ENCODE measurements at regions not wholly inside any gene's neighbourhood (a gene's known extent, or its start where the extent isn't known, plus 50 kb on each side); places are given as distances from the start of the nearest gene placed in this dataset.

DNA sequence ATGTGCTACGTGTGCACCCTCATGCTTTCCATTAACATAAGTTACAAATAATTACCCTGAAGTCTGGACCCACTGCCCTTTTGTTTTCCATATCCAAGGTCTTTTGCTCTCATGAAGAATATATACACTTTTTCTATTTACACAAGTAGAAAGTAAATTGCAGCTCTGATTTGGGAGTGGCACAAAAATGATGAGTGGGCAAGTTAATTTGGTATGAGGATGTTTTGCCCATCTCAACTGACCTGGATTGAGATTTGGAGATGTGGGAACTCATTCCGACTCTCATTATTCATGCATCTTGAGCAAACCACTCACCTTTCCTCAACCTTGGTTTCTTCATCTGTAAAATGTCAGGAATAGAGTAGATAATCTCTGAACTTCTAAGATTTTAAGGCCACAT lies 53.6 kb upstream of the TMEM17 start:
- Mint-ChIP-seq H3K4me1 (ENCODE audit: low read depth, unreplicated experiment) (peaks cover 8% of the 10 kb centered on the region), H3K27me3 (ENCODE audit: insufficient read depth, unreplicated experiment) (no peaks in the 10 kb centered on the region), H3K4me3 (ENCODE audit: unreplicated experiment) (no peak overlapping the region), H3K27ac (ENCODE audit: unreplicated experiment) (no peak overlapping the region), H3K36me3 (ENCODE audit: insufficient read depth, unreplicated experiment) (peaks cover 20% of the 10 kb centered on the region), H3K9me3 (ENCODE audit: unreplicated experiment) (peaks cover 16% of the 10 kb centered on the region)
- intact Hi-C loops (cut with micrococcal nuclease; ENCODE audit: unreplicated experiment), result no loop called here
- Histone ChIP-seq H3K4me3 (ENCODE audit: low read depth, low read length) (no peak overlapping the region), H3K27me3 (replicated peaks; ENCODE audit: control insufficient read depth, insufficient read depth, low read length) (no peaks in the 10 kb centered on the region), H3K4me1 (peaks cover 3% of the 10 kb centered on the region), H3K36me3 (ENCODE audit: control insufficient read depth, insufficient read depth, low read length) (no peaks in the 10 kb centered on the region), H3K9me3 (peaks cover 5% of the 10 kb centered on the region; the same call in 1 of the 2 replicates)
- POLR2A ChIA-PET, result no interaction called here
- CTCF ChIA-PET, result no interaction called here
- no peak for TF ChIP-seq CTCF (IDR thresholded peaks at IDR 0.05; ENCODE audit: insufficient read depth in 1 of 2, low read depth in 1 of 2, low read length in 1 of 2, severe bottlenecking in 1 of 2, unreplicated experiment in 1 of 2)
- no peak for DNase-seq
- BruUV-seq (replicated peaks), result no TSS peak

- no peak overlapping the region for H3K4me3 ChIP-seq (ENCODE audit: low read depth, low read length)
- H3K9me3 ChIP-seq, result peaks cover 5% of the 10 kb centered on the region; the same call in 1 of the 2 replicates
- POLR2A ChIA-PET, result no interaction called here
- intact Hi-C loops (cut with micrococcal nuclease; ENCODE audit: unreplicated experiment), result no loop called here
- no peak overlapping the region for H3K27ac Mint-ChIP-seq (ENCODE audit: unreplicated experiment)
- peaks cover 3% of the 10 kb centered on the region for H3K4me1 ChIP-seq
- H3K27me3 ChIP-seq (replicated peaks; ENCODE audit: control insufficient read depth, insufficient read depth, low read length), result no peaks in the 10 kb centered on the region
- peaks cover 12% of the 10 kb centered on the region for H3K36me3 Mint-ChIP-seq (ENCODE audit: insufficient read depth, unreplicated experiment)
- CTCF ChIA-PET, result no interaction called here
- no peaks in the 10 kb centered on the region for H3K4me1 Mint-ChIP-seq (ENCODE audit: low read depth, unreplicated experiment)
- H3K4me3 Mint-ChIP-seq (ENCODE audit: unreplicated experiment), result no peak overlapping the region
- H3K36me3 ChIP-seq (ENCODE audit: control insufficient read depth, insufficient read depth, low read length), result no peaks in the 10 kb centered on the region
- TF ChIP-seq CTCF (IDR thresholded peaks at IDR 0.05; ENCODE audit: insufficient read depth in 1 of 2, low read depth in 1 of 2, low read length in 1 of 2, severe bottlenecking in 1 of 2, unreplicated experiment in 1 of 2), result no peak
- no TSS peak for BruUV-seq (replicated peaks)
- H3K27me3 Mint-ChIP-seq (ENCODE audit: insufficient read depth, unreplicated experiment), result no peaks in the 10 kb centered on the region
- no peak for DNase-seq
- peaks cover 16% of the 10 kb centered on the region for H3K9me3 Mint-ChIP-seq (ENCODE audit: unreplicated experiment)
These were observed 52.7 kb upstream of the TMEM17 start for GRCh38 chr2:62558743-62559142.

DNA sequence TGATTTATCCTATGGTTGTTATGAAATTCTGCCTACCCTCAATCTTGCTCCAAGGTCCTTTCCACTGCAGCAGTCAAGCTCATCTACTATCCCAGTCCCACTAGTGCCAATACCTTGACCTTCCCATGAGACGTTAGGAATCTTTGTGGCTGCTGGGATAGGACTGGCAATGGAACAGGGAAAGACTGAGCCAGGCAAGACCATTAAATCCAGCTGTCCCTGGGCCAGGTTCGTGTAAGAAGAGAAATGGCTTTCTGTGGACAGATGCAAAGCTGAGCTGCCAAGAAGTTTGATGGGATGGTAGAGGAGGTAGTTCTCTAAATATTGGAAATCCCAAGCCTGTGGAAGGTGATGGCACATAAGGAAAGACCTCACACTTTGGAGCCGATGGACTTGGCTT lies 50.1 kb upstream of the TMEM17 start:
- Mint-ChIP-seq H3K4me1 (ENCODE audit: low read depth, unreplicated experiment) (no peaks in the 10 kb centered on the region), H3K36me3 (ENCODE audit: insufficient read depth, unreplicated experiment) (peaks cover 5% of the 10 kb centered on the region), H3K4me3 (ENCODE audit: unreplicated experiment) (no peak overlapping the region), H3K9me3 (ENCODE audit: unreplicated experiment) (peaks cover 10% of the 10 kb centered on the region), H3K27ac (ENCODE audit: unreplicated experiment) (no peak overlapping the region), H3K27me3 (ENCODE audit: insufficient read depth, unreplicated experiment) (no peaks in the 10 kb centered on the region)
- ChIA-PET POLR2A (no interaction called here), CTCF (no interaction called here)
- no peaks in the 10 kb centered on the region for H3K4me1 ChIP-seq
- no TSS peak for BruUV-seq (replicated peaks)
- H3K27me3 ChIP-seq (replicated peaks; ENCODE audit: control insufficient read depth, insufficient read depth, low read length), result no peaks in the 10 kb centered on the region
- no peak overlapping the region for H3K4me3 ChIP-seq (ENCODE audit: low read depth, low read length)
- no peak for DNase-seq
- peaks cover 5% of the 10 kb centered on the region; the same call in 1 of the 2 replicates for H3K9me3 ChIP-seq
- TF ChIP-seq CTCF (IDR thresholded peaks at IDR 0.05; ENCODE audit: insufficient read depth in 1 of 2, low read depth in 1 of 2, low read length in 1 of 2, severe bottlenecking in 1 of 2, unreplicated experiment in 1 of 2), result no peak
- intact Hi-C loops (cut with micrococcal nuclease; ENCODE audit: unreplicated experiment), result no loop called here
- no peaks in the 10 kb centered on the region for H3K36me3 ChIP-seq (ENCODE audit: control insufficient read depth, insufficient read depth, low read length)
